HEK293 (cell line): ENCODE measurements at regions not wholly inside any gene's neighbourhood (a gene's known extent, or its start where the extent isn't known, plus 50 kb on each side); places are given as distances from the start of the nearest gene placed in this dataset.

Experiments
- CTCF ChIA-PET: fragments of 350-600 bp; formaldehyde crosslinking; extraction: SDS; loops from one replicate; lab custom pipeline; 2021; ENCODE audit warnings: antibody characterized with exemption; lab: Yijun Ruan, JAX
- POLR2A ChIA-PET: fragments of 300-600 bp; formaldehyde crosslinking; extraction: SDS; loops from one replicate; lab custom pipeline; 2020; ENCODE audit warnings: antibody characterized with exemption, inconsistent platforms; lab: Yijun Ruan, JAX
- H3K27ac ChIP-seq: fragments of 200-500 bp; sonication (Bioruptor generic); 2 replicates; pipeline ENCODE4 v1.5.1; 2014; ENCODE audit warnings: low read depth, low read length, control low read depth, inconsistent platforms; ENCODE audit errors: extremely low read depth
- H3K36me3 ChIP-seq, 2 experiments: fragments of 200-500 bp in 1 of 2; sonication (Bioruptor generic) in 1 of 2; 1 replicate in 1 of 2; 2 replicates in 1 of 2; pipeline ENCODE4 v1.5.1; 2014 to 2017; ENCODE audit warnings: inconsistent platforms in 2 of 2, low read length in 2 of 2; ENCODE audit not compliant: control insufficient read depth in 2 of 2, insufficient read depth in 1 of 2
- H3K4me1 ChIP-seq: fragments of 200-500 bp; sonication (Bioruptor generic); 2 replicates; pipeline ENCODE4 v1.5.1; 2014; ENCODE audit warnings: mild to moderate bottlenecking, low read length, inconsistent platforms; ENCODE audit not compliant: control insufficient read depth, insufficient read depth
- H3K4me3 ChIP-seq: 2 replicates; pipeline ENCODE4 v1.5.1; 2011; ENCODE audit warnings: low read depth, mild to moderate bottlenecking, control low read depth, low read length, moderate library complexity
- H3K9me3 ChIP-seq: fragments of 200-500 bp; sonication (Bioruptor generic); 2 replicates; pipeline ENCODE4 v1.5.1; 2014; ENCODE audit warnings: low read depth, low read length, inconsistent platforms; ENCODE audit not compliant: control insufficient read depth, insufficient read depth
- IKZF3 ChIP-seq: fragments of 450-650 bp; IDR thresholded peaks from 2 replicates; pipeline ENCODE4 v1.5.0; 2018; ENCODE audit warnings: missing biosample characterization, mild to moderate bottlenecking, missing genetic modification characterization, moderate library complexity
- KLF1 ChIP-seq: fragments of 450-650 bp; formaldehyde crosslinking; IDR thresholded peaks from 2 replicates; pipeline ENCODE4 v1.5.1; 2016; ENCODE audit warnings: missing biosample characterization, missing genetic modification characterization
- KLF9 ChIP-seq: fragments of 450-650 bp; formaldehyde crosslinking; IDR thresholded peaks from 2 replicates; pipeline ENCODE4 v1.5.1; 2016; ENCODE audit warnings: missing biosample characterization, missing genetic modification characterization, low read depth
- RBAK ChIP-seq: fragments of 450-650 bp; formaldehyde crosslinking; IDR thresholded peaks from 2 replicates; pipeline ENCODE4 v1.5.1; 2016; ENCODE audit warnings: missing biosample characterization, missing genetic modification characterization
- REST ChIP-seq: fragments of 450-650 bp; formaldehyde crosslinking; IDR thresholded peaks from 2 replicates; pipeline ENCODE4 v1.5.1; 2016; ENCODE audit warnings: missing biosample characterization, missing genetic modification characterization
- SETDB1 ChIP-seq: IDR thresholded peaks from one replicate; pipeline ENCODE4 v1.6.1; 2017; ENCODE audit warnings: mild to moderate bottlenecking, low read length, moderate library complexity, mixed read lengths; ENCODE audit not compliant: insufficient read length
- WT1 ChIP-seq: fragments of 450-650 bp; formaldehyde crosslinking; IDR thresholded peaks from 2 replicates; pipeline ENCODE4 v1.5.1; 2016; ENCODE audit warnings: missing biosample characterization, missing genetic modification characterization
- ZBTB44 ChIP-seq: fragments of 450-650 bp; IDR thresholded peaks from 2 replicates; pipeline ENCODE4 v1.5.1; 2018; ENCODE audit warnings: missing biosample characterization, mild to moderate bottlenecking, missing genetic modification characterization
- ZNF138 ChIP-seq: fragments of 450-650 bp; formaldehyde crosslinking; IDR thresholded peaks from 2 replicates; pipeline ENCODE4 v1.5.1; 2016; ENCODE audit warnings: missing biosample characterization, missing genetic modification characterization, borderline replicate concordance
- ZNF155 ChIP-seq: fragments of 450-650 bp; formaldehyde crosslinking; IDR thresholded peaks from 2 replicates; pipeline ENCODE4 v1.5.1; 2016; ENCODE audit warnings: missing biosample characterization, missing genetic modification characterization
- ZNF214 ChIP-seq: fragments of 450-650 bp; formaldehyde crosslinking; IDR thresholded peaks from 2 replicates; pipeline ENCODE4 v1.5.1; 2017; ENCODE audit warnings: missing biosample characterization, mild to moderate bottlenecking, missing genetic modification characterization, borderline replicate concordance
- ZNF394 ChIP-seq: fragments of 450-650 bp; formaldehyde crosslinking; IDR thresholded peaks from 2 replicates; pipeline ENCODE4 v1.5.1; 2016; ENCODE audit warnings: missing biosample characterization, missing genetic modification characterization, mild to moderate bottlenecking, moderate library complexity, borderline replicate concordance
- ZNF404 ChIP-seq: fragments of 450-650 bp; formaldehyde crosslinking; IDR thresholded peaks from 2 replicates; pipeline ENCODE4 v1.5.1; 2017; ENCODE audit warnings: missing biosample characterization, missing genetic modification characterization
- ZNF433 ChIP-seq: fragments of 450-650 bp; formaldehyde crosslinking; IDR thresholded peaks from 2 replicates; pipeline ENCODE4 v1.5.1; 2016; ENCODE audit warnings: missing biosample characterization, missing genetic modification characterization, low read depth
- ZNF473 ChIP-seq: fragments of 450-650 bp; formaldehyde crosslinking; IDR thresholded peaks from 2 replicates; pipeline ENCODE4 v1.5.1; 2017; ENCODE audit warnings: missing biosample characterization, missing genetic modification characterization
- ZNF555 ChIP-seq: fragments of 450-650 bp; formaldehyde crosslinking; conservative IDR thresholded peaks from 2 replicates; pipeline ENCODE4 v1.5.1; 2017; ENCODE audit warnings: missing biosample characterization, mild to moderate bottlenecking, missing genetic modification characterization, inconsistent platforms
- ZNF596 ChIP-seq: fragments of 450-650 bp; IDR thresholded peaks from 2 replicates; pipeline ENCODE4 v1.5.0; 2018; ENCODE audit warnings: missing biosample characterization, mild to moderate bottlenecking, missing genetic modification characterization, moderate library complexity
- ZNF610 ChIP-seq: fragments of 450-650 bp; formaldehyde crosslinking; IDR thresholded peaks from 2 replicates; pipeline ENCODE4 v1.5.1; 2016; ENCODE audit warnings: missing biosample characterization, missing genetic modification characterization, borderline replicate concordance
- ZNF654 ChIP-seq: fragments of 450-650 bp; formaldehyde crosslinking; IDR thresholded peaks from 2 replicates; pipeline ENCODE4 v1.5.1; 2016; ENCODE audit warnings: low read depth, missing biosample characterization, missing genetic modification characterization
- ZNF658 ChIP-seq: fragments of 450-650 bp; formaldehyde crosslinking; IDR thresholded peaks from 2 replicates; pipeline ENCODE4; 2016; ENCODE audit warnings: missing biosample characterization, missing genetic modification characterization
- ZNF837 ChIP-seq: fragments of 450-650 bp; formaldehyde crosslinking; IDR thresholded peaks from 2 replicates; pipeline ENCODE4 v1.5.1; 2016; ENCODE audit warnings: missing biosample characterization, missing genetic modification characterization
- ZSCAN23 ChIP-seq: fragments of 450-650 bp; formaldehyde crosslinking; IDR thresholded peaks from 2 replicates; pipeline ENCODE4 v1.5.1; 2016; ENCODE audit warnings: missing biosample characterization, missing genetic modification characterization

GRCh38 chr14:54335569-54336155 lies 61.1 kb upstream of the CDKN3 start:
- Histone ChIP-seq H3K9me3 (no peaks in the 10 kb centered on the region), H3K4me1 (peaks cover 6% of the 10 kb centered on the region), H3K4me3 (no peak overlapping the region), H3K36me3 (no peaks in the 10 kb centered on the region), H3K27ac (no peak overlapping the region)
- TF ChIP-seq ZNF654 (tag by site-specific recombination) (no peak), ZSCAN23 (no peak), ZNF138 (tag by site-specific recombination) (no peak), ZNF214 (no peak), ZNF555 (no peak), ZNF155 (tag by site-specific recombination) (no peak), ZNF404 (tag by site-specific recombination) (no peak), KLF9 (tag by site-specific recombination) (no peak), ZNF433 (tag by site-specific recombination) (no peak), ZNF473 (tag by site-specific recombination) (no peak), IKZF3 (tag by site-specific recombination) (no peak), REST (tag by site-specific recombination) (no peak), ZNF658 (tag by site-specific recombination) (no peak), SETDB1 (no peak), ZNF596 (tag by site-specific recombination) (no peak)
- ChIA-PET CTCF (interaction anchor here (1.0 kb wide), 1 partner anchor 12 kb away, joined by 4 read pairs; no protein-coding TSS in a partner anchor), POLR2A (no interaction called here)

GRCh38 chr14:54337314-54337713 lies 59.5 kb upstream of the CDKN3 start:
- H3K4me1 ChIP-seq = peaks cover 6% of the 10 kb centered on the region
- no peak overlapping the region for H3K4me3 ChIP-seq
- H3K36me3 ChIP-seq = no peaks in the 10 kb centered on the region
- no peaks in the 10 kb centered on the region for H3K9me3 ChIP-seq
- CTCF ChIA-PET = interaction anchor here (0.7 to 3.2 kb wide), 7 partner anchors 8 to 904 kb away, joined by 3 to 16 read pairs (median 4); no protein-coding TSS in a partner anchor
- TF ChIP-seq ZNF394 (tag by site-specific recombination) (no peak), ZNF837 (tag by site-specific recombination) (no peak), ZNF610 (tag by site-specific recombination) (no peak), ZBTB44 (tag by site-specific recombination) (no peak), ZNF555 (no peak), KLF1 (tag by site-specific recombination) (no peak), RBAK (no peak), WT1 (tag by site-specific recombination) (no peak)
- TF ChIP-seq, all 188 proteins: peak for 0
- POLR2A ChIA-PET = no interaction called here
- no peak overlapping the region for H3K27ac ChIP-seq
